Ishikawa (cell line): ENCODE measurements at regions not wholly inside any gene's neighbourhood (a gene's known extent, or its start where the extent isn't known, plus 50 kb on each side); places are given as distances from the start of the nearest gene placed in this dataset.

Experiments used
- CEBPB ChIP-seq: IDR thresholded peaks from 2 replicates; pipeline ENCODE4 v1.6.1; 2012
- CREB1 ChIP-seq: IDR thresholded peaks from 2 replicates; pipeline ENCODE4 v1.6.1; 2012; ENCODE audit warnings: low read depth
- EP300 ChIP-seq: IDR thresholded peaks from 2 replicates; pipeline ENCODE4 v1.6.1; 2012; ENCODE audit warnings: borderline replicate concordance
- FOXM1 ChIP-seq: IDR thresholded peaks from 2 replicates; pipeline ENCODE4 v1.6.1; 2012; ENCODE audit warnings: low read depth, borderline replicate concordance
- NFIC ChIP-seq: IDR thresholded peaks from 2 replicates; pipeline ENCODE4 v1.6.1; 2012
- RAD21 ChIP-seq: IDR thresholded peaks from 2 replicates; pipeline ENCODE4 v1.6.1; 2012; ENCODE audit warnings: low read depth
- TAF1 ChIP-seq: IDR thresholded peaks from 2 replicates; pipeline ENCODE4 v1.6.1; 2012; ENCODE audit warnings: low read depth, mild to moderate bottlenecking
- YY1 ChIP-seq: IDR thresholded peaks from 2 replicates; pipeline ENCODE4 v1.6.1; 2012; ENCODE audit warnings: low read depth
- TF ChIP-seq, protein P1 (sequence below): IDR thresholded peaks from 2 replicates; pipeline ENCODE4 v1.6.1; 2012; ENCODE audit warnings: low read depth, mild to moderate bottlenecking
- TF ChIP-seq, protein P2 (sequence below): IDR thresholded peaks from 2 replicates; pipeline ENCODE4 v1.6.1; 2012
- TF ChIP-seq, protein P3 (sequence below): IDR thresholded peaks from 2 replicates; pipeline ENCODE4 v1.6.1; 2012

DNA sequence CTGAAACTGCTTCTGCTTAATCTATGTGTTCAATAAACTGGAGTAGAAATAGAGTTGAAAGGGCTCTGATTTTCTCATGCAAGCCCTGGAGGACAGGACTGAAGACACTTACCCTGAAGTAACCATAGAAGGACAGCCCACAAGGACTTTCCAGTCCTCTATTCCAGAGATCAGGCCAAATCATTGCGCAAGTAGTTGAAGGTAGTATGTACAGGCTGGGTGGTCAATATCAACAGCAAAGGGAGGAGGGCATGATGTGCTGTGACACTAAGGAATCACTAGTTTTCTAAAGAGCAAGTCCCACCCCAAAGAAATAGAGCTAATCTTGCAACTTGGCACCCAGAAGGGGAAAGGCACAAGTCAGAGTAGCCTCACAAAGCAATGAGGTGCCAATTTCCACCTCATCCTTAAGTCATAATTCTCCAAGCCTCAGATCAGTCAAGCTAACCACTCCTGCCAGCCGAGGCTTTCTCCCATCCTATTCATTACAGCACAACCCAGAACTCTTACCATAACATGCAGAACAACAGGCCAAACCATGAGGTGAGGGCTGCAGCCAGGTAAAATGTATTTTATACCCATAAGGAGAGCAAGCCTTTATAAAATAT is 533.5 kb downstream of the TNS1 start:
- no peak for TF ChIP-seq RAD21
- TF ChIP-seq, protein P1, sequence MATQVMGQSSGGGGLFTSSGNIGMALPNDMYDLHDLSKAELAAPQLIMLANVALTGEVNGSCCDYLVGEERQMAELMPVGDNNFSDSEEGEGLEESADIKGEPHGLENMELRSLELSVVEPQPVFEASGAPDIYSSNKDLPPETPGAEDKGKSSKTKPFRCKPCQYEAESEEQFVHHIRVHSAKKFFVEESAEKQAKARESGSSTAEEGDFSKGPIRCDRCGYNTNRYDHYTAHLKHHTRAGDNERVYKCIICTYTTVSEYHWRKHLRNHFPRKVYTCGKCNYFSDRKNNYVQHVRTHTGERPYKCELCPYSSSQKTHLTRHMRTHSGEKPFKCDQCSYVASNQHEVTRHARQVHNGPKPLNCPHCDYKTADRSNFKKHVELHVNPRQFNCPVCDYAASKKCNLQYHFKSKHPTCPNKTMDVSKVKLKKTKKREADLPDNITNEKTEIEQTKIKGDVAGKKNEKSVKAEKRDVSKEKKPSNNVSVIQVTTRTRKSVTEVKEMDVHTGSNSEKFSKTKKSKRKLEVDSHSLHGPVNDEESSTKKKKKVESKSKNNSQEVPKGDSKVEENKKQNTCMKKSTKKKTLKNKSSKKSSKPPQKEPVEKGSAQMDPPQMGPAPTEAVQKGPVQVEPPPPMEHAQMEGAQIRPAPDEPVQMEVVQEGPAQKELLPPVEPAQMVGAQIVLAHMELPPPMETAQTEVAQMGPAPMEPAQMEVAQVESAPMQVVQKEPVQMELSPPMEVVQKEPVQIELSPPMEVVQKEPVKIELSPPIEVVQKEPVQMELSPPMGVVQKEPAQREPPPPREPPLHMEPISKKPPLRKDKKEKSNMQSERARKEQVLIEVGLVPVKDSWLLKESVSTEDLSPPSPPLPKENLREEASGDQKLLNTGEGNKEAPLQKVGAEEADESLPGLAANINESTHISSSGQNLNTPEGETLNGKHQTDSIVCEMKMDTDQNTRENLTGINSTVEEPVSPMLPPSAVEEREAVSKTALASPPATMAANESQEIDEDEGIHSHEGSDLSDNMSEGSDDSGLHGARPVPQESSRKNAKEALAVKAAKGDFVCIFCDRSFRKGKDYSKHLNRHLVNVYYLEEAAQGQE, result no peak
- TF ChIP-seq EP300, result no peak
- TF ChIP-seq, protein P2, sequence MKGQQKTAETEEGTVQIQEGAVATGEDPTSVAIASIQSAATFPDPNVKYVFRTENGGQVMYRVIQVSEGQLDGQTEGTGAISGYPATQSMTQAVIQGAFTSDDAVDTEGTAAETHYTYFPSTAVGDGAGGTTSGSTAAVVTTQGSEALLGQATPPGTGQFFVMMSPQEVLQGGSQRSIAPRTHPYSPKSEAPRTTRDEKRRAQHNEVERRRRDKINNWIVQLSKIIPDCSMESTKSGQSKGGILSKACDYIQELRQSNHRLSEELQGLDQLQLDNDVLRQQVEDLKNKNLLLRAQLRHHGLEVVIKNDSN, result no peak
- TF ChIP-seq NFIC, result no peak
- TF ChIP-seq, protein P3, sequence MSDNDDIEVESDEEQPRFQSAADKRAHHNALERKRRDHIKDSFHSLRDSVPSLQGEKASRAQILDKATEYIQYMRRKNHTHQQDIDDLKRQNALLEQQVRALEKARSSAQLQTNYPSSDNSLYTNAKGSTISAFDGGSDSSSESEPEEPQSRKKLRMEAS, result no peak
- 0 out of 2 replicates have a peak, but pooled peaks have one; percentile 16 for TF ChIP-seq CEBPB
- no peak for TF ChIP-seq FOXM1
- no peak for TF ChIP-seq YY1
- no peak for TF ChIP-seq TAF1
- no peak for TF ChIP-seq CREB1
